ENCODE measurements at regions not wholly inside any gene's neighbourhood (a gene's known extent, or its start where the extent isn't known, plus 50 kb on each side); places are given as distances from the start of the nearest gene placed in this dataset.

- Mint-ChIP-seq H3K4me1 (ENCODE audit: low read depth) (no peaks in the 10 kb centered on the region), H3K36me3 (ENCODE audit: low read depth) (no peaks in the 10 kb centered on the region), H3K27me3 (peaks cover 8% of the 10 kb centered on the region), H3K27ac (no peak overlapping the region), H3K9me3 (no peaks in the 10 kb centered on the region), H3K4me3 (no peak overlapping the region)
- no peak for TF ChIP-seq CTCF (IDR thresholded peaks at IDR 0.05)
- POLR2A ChIA-PET: no interaction called here
- intact Hi-C loops (cut with micrococcal nuclease): no loop called here
- CTCF ChIA-PET: no interaction called here
- DNase-seq: no peak
- no peak for ATAC-seq
These were observed 159.6 kb upstream of the STK32A start for GRCh38 chr5:147075187-147075586.

- H3K9me3 Mint-ChIP-seq: no peaks in the 10 kb centered on the region
- TF ChIP-seq CTCF (IDR thresholded peaks at IDR 0.05): no peak
- H3K36me3 Mint-ChIP-seq (ENCODE audit: low read depth): no peaks in the 10 kb centered on the region
- CTCF ChIA-PET: no interaction called here
- ATAC-seq: no peak
- DNase-seq: no peak
- H3K4me3 Mint-ChIP-seq: no peak overlapping the region
- H3K4me1 Mint-ChIP-seq (ENCODE audit: low read depth): no peaks in the 10 kb centered on the region
- POLR2A ChIA-PET: no interaction called here
- intact Hi-C loops (cut with micrococcal nuclease): no loop called here
- H3K27ac Mint-ChIP-seq: no peak overlapping the region
- peaks cover 3% of the 10 kb centered on the region for H3K27me3 Mint-ChIP-seq
These were observed 154.4 kb upstream of the STK32A start for GRCh38 chr5:147080391-147080790.

GRCh38 chr5:147081311-147081764 lies 153.5 kb upstream of the STK32A start:
- ChIA-PET POLR2A (no interaction called here), CTCF (no interaction called here)
- H3K9me3 Mint-ChIP-seq: no peaks in the 10 kb centered on the region
- TF ChIP-seq CTCF (IDR thresholded peaks at IDR 0.05): no peak
- H3K36me3 Mint-ChIP-seq (ENCODE audit: low read depth): no peaks in the 10 kb centered on the region
- intact Hi-C loops (cut with micrococcal nuclease): no loop called here
- no peak for ATAC-seq
- no peak for DNase-seq
- H3K27me3 Mint-ChIP-seq: peaks cover 2% of the 10 kb centered on the region
- no peak overlapping the region for H3K4me3 Mint-ChIP-seq
- H3K4me1 Mint-ChIP-seq (ENCODE audit: low read depth): no peaks in the 10 kb centered on the region
- no peak overlapping the region for H3K27ac Mint-ChIP-seq

GRCh38 chr5:147084702-147085101 lies 150.1 kb upstream of the STK32A start:
- no peaks in the 10 kb centered on the region for H3K4me1 Mint-ChIP-seq (ENCODE audit: low read depth)
- no peak overlapping the region for H3K4me3 Mint-ChIP-seq
- H3K27me3 Mint-ChIP-seq: peaks cover 2% of the 10 kb centered on the region
- DNase-seq (no peak), ATAC-seq (no peak)
- ChIA-PET CTCF (interaction anchor here (1.6 kb wide), 1 partner anchor 14 kb away, joined by 3 read pairs; no protein-coding TSS in a partner anchor), POLR2A (no interaction called here)
- H3K9me3 Mint-ChIP-seq: no peaks in the 10 kb centered on the region
- no peak for TF ChIP-seq CTCF (IDR thresholded peaks at IDR 0.05)
- no peaks in the 10 kb centered on the region for H3K36me3 Mint-ChIP-seq (ENCODE audit: low read depth)
- H3K27ac Mint-ChIP-seq: no peak overlapping the region
- intact Hi-C loops (cut with micrococcal nuclease): no loop called here

GRCh38 chr5:147085409-147085808 lies 149.4 kb upstream of the STK32A start:
- ATAC-seq: no peak
- Mint-ChIP-seq H3K27me3 (peaks cover 2% of the 10 kb centered on the region), H3K4me3 (no peak overlapping the region)

More at GRCh38 chr5:147085409-147085808, 149.4 kb upstream of the STK32A start:
- Mint-ChIP-seq H3K9me3 (peaks cover 1% of the 10 kb centered on the region), H3K27ac (no peak overlapping the region), H3K36me3 (ENCODE audit: low read depth) (no peaks in the 10 kb centered on the region), H3K4me1 (ENCODE audit: low read depth) (no peaks in the 10 kb centered on the region)
- DNase-seq: no peak
- CTCF ChIA-PET: interaction anchor here (1.6 kb wide), 1 partner anchor 13 kb away, joined by 3 read pairs; no protein-coding TSS in a partner anchor
- POLR2A ChIA-PET: no interaction called here
- intact Hi-C loops (cut with micrococcal nuclease): no loop called here
- no peak for TF ChIP-seq CTCF (IDR thresholded peaks at IDR 0.05)
